HUDEP-2 (cell line): ENCODE measurements at regions not wholly inside any gene's neighbourhood (a gene's known extent, or its start where the extent isn't known, plus 50 kb on each side); places are given as distances from the start of the nearest gene placed in this dataset.
"Not testable (repeated sequence)": the region's sequence is repeated elsewhere in the genome, so short reads cannot be mapped to it uniquely, and the experiment has no call there.

Source experiments
- DNase-seq, 76 experiments: peaks; one replicate each; lab custom pipeline; 2025; ENCODE audit not compliant: unreplicated experiment in 76 of 76; lab: John Stamatoyannopoulos, UW

GRCh38 chr13:33409673-33410510, 124.3 kb upstream of the STARD13 start:
- no peak for DNase-seq

- no peak for DNase-seq
These were observed 125.1 kb upstream of the STARD13 start for GRCh38 chr13:33410619-33411018.

- DNase-seq = no peak
These were observed 125.8 kb upstream of the STARD13 start for GRCh38 chr13:33411312-33411711.

GRCh38 chr13:33415822-33416221, 130.3 kb upstream of the STARD13 start:
- no peak for DNase-seq

GRCh38 chr13:33418224-33418953, 132.8 kb upstream of the STARD13 start:
- DNase-seq = not testable (repeated sequence)

GRCh38 chr13:33420117-33420516, 134.6 kb upstream of the STARD13 start:
- DNase-seq = not testable (repeated sequence)

- DNase-seq = no peak
These were observed 140.6 kb upstream of the STARD13 start for GRCh38 chr13:33426131-33426530.

GRCh38 chr13:33433316-33433715, 147.8 kb upstream of the STARD13 start:
- no peak for DNase-seq

GRCh38 chr13:33434676-33435075, 149.1 kb upstream of the STARD13 start:
- DNase-seq = no peak

GRCh38 chr13:33435207-33435606, 149.7 kb upstream of the STARD13 start:
- no peak for DNase-seq

- no peak for DNase-seq
These were observed 153.4 kb upstream of the STARD13 start for GRCh38 chr13:33438918-33439317.

GRCh38 chr13:33441015-33441414, 155.5 kb upstream of the STARD13 start:
- peak in 8 of 76 experiments; percentile 1 to 27 (median 5) for DNase-seq

GRCh38 chr13:33445024-33445423, 159.5 kb upstream of the STARD13 start:
- no peak for DNase-seq

- no peak for DNase-seq
These were observed 159.9 kb upstream of the STARD13 start for GRCh38 chr13:33445476-33445875.

- no peak for DNase-seq
These were observed 161.5 kb upstream of the STARD13 start for GRCh38 chr13:33446821-33447725.

- DNase-seq = no peak
These were observed 163.3 kb upstream of the STARD13 start for GRCh38 chr13:33448889-33449288.

GRCh38 chr13:33450956-33451709, 165.6 kb upstream of the STARD13 start:
- DNase-seq = no peak

GRCh38 chr13:33452873-33453517, 167.4 kb upstream of the STARD13 start:
- no peak for DNase-seq

- no peak for DNase-seq
These were observed 168.4 kb upstream of the STARD13 start for GRCh38 chr13:33453936-33454335.
